ENCODE measurements at regions not wholly inside any gene's neighbourhood (a gene's known extent, or its start where the extent isn't known, plus 50 kb on each side); places are given as distances from the start of the nearest gene placed in this dataset.

DNA sequence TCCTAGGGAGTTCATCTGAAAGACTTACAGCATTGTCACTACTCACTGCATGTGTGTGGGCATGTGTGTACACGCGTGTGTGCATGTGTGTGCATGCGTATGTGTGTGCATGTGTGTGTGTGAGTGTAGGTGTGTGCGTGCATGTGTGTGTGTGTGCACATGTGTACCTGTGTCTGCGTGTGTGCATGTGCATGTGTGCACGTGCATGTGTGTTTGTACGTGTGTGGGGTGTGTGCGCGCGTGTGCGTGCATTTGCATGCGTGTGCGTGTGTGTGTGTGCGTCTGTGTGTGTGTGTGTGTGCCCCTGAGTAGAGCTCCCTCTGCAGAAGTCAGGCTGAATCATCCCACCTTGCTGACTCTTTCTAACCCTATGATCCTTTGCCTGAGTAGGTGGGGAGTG is 114.8 kb upstream of the RBFOX1 start:
- TF ChIP-seq POLR2A (IDR thresholded peaks at IDR 0.05) = no peak
- TF ChIP-seq, protein P1, sequence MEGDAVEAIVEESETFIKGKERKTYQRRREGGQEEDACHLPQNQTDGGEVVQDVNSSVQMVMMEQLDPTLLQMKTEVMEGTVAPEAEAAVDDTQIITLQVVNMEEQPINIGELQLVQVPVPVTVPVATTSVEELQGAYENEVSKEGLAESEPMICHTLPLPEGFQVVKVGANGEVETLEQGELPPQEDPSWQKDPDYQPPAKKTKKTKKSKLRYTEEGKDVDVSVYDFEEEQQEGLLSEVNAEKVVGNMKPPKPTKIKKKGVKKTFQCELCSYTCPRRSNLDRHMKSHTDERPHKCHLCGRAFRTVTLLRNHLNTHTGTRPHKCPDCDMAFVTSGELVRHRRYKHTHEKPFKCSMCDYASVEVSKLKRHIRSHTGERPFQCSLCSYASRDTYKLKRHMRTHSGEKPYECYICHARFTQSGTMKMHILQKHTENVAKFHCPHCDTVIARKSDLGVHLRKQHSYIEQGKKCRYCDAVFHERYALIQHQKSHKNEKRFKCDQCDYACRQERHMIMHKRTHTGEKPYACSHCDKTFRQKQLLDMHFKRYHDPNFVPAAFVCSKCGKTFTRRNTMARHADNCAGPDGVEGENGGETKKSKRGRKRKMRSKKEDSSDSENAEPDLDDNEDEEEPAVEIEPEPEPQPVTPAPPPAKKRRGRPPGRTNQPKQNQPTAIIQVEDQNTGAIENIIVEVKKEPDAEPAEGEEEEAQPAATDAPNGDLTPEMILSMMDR (IDR thresholded peaks at IDR 0.05) = no peak

Measured in breast epithelium (tissue), 3 donors.